GM23338 (cell line): ENCODE measurements at regions not wholly inside any gene's neighbourhood (a gene's known extent, or its start where the extent isn't known, plus 50 kb on each side); places are given as distances from the start of the nearest gene placed in this dataset.

Source experiments
- ATAC-seq: fragments of 200-7000 bp; cut with Tn5 transposase; 3 replicates; pipeline ENCODE4 v1.9.1; 2020
- DNase-seq: peaks from one replicate; pipeline ENCODE4 v3.0.0-alpha.2; 2015; ENCODE audit warnings: low spot score
- H2AFZ ChIP-seq: fragments of 200-600 bp; sonication (generic); 2 replicates; pipeline ENCODE4 v1.8.0; 2016; ENCODE audit warnings: antibody characterized with exemption, mild to moderate bottlenecking, moderate library complexity
- H3F3A ChIP-seq: fragments of 200-600 bp; sonication (generic); replicated peaks from 2 replicates; pipeline ENCODE4 v1.8.0; 2017; ENCODE audit warnings: antibody characterized with exemption, mixed run types, low read depth
- H3K27ac ChIP-seq: fragments of 200-600 bp; sonication (generic); 2 replicates; pipeline ENCODE4 v1.6.1; 2016; ENCODE audit warnings: low read depth
- H3K27me3 ChIP-seq: fragments of 200-600 bp; sonication (generic); 2 replicates; pipeline ENCODE4 v1.8.0; 2016; ENCODE audit warnings: mild to moderate bottlenecking, mixed run types, moderate library complexity; ENCODE audit not compliant: insufficient read depth
- H3K36me3 ChIP-seq: fragments of 200-600 bp; sonication (generic); 2 replicates; pipeline ENCODE4 v1.8.0; 2016; ENCODE audit warnings: mild to moderate bottlenecking; ENCODE audit not compliant: insufficient read depth
- H3K4me1 ChIP-seq: fragments of 200-600 bp; sonication (generic); 2 replicates; pipeline ENCODE4 v1.8.0; 2016; ENCODE audit warnings: mild to moderate bottlenecking, moderate library complexity; ENCODE audit not compliant: insufficient read depth
- H3K4me2 ChIP-seq: fragments of 200-600 bp; sonication (generic); 2 replicates; pipeline ENCODE4 v1.7.1; 2017; ENCODE audit warnings: mixed run types
- H3K4me3 ChIP-seq: fragments of 200-600 bp; sonication (generic); 2 replicates; pipeline ENCODE4 v1.6.1; 2016; ENCODE audit warnings: mixed run types
- H3K79me2 ChIP-seq: fragments of 200-600 bp; sonication (generic); replicated peaks from 2 replicates; pipeline ENCODE4 v1.8.0; 2017; ENCODE audit warnings: mild to moderate bottlenecking; ENCODE audit not compliant: insufficient read depth
- H3K9me2 ChIP-seq: fragments of 200-600 bp; sonication (generic); 2 replicates; pipeline ENCODE4 v1.8.0; 2017; ENCODE audit not compliant: insufficient read depth
- H4K20me1 ChIP-seq: fragments of 200-600 bp; sonication (generic); replicated peaks from 2 replicates; pipeline ENCODE4 v1.8.0; 2017; ENCODE audit warnings: mild to moderate bottlenecking; ENCODE audit not compliant: insufficient read depth
- H3K27ac Mint-ChIP-seq: 2 replicates; pipeline ENCODE4 v1.8.0; 2020; ENCODE audit warnings: inconsistent platforms, mild to moderate bottlenecking, moderate library complexity, mixed read lengths
- H3K27me3 Mint-ChIP-seq: 3 replicates; pipeline ENCODE4 v1.8.0; 2022; ENCODE audit warnings: low read depth, mild to moderate bottlenecking, moderate library complexity, mixed read lengths, inconsistent platforms; ENCODE audit not compliant: insufficient read depth, poor library complexity
- H3K36me3 Mint-ChIP-seq: 3 replicates; pipeline ENCODE4 v1.8.0; 2021; ENCODE audit warnings: low read depth, mild to moderate bottlenecking, inconsistent platforms, moderate library complexity, mixed read lengths
- H3K4me1 Mint-ChIP-seq: 3 replicates; pipeline ENCODE4 v1.8.0; 2020; ENCODE audit warnings: mild to moderate bottlenecking, inconsistent platforms, mixed read lengths
- H3K4me3 Mint-ChIP-seq: 3 replicates; pipeline ENCODE4 v1.8.0; 2021; ENCODE audit warnings: moderate library complexity, mild to moderate bottlenecking, inconsistent platforms, mixed read lengths
- H3K9me3 Mint-ChIP-seq: 3 replicates; pipeline ENCODE4 v1.8.0; 2020; ENCODE audit warnings: moderate library complexity, mild to moderate bottlenecking, inconsistent platforms, mixed read lengths
- CREB1 ChIP-seq: fragments of 250-450 bp; sonication (Bioruptor Pico); IDR thresholded peaks from 2 replicates; pipeline ENCODE4 v1.5.0; 2020; ENCODE audit warnings: low read depth, mild to moderate bottlenecking, moderate library complexity
- CTCF ChIP-seq, 2 experiments: fragments of 200-600 bp in 1 of 2; sonication (generic) in 1 of 2; conservative IDR thresholded peaks; 2 replicates each; pipeline versions ENCODE4 v1.5.1 to v1.6.1; 2016 to 2017; ENCODE audit warnings: antibody characterized with exemption in 2 of 2, low read depth in 2 of 2, mild to moderate bottlenecking in 2 of 2, moderate library complexity in 1 of 2
- ETS1 ChIP-seq: IDR thresholded peaks from 2 replicates; pipeline ENCODE4 v1.6.1; 2016; ENCODE audit warnings: antibody characterized with exemption
- EZH2 ChIP-seq: fragments of 200-600 bp; sonication (generic); IDR thresholded peaks from one replicate; pipeline ENCODE4 v1.8.0; 2017; ENCODE audit warnings: antibody characterized with exemption, mild to moderate bottlenecking, low read depth; ENCODE audit not compliant: unreplicated experiment
- EZH2phosphoT487 ChIP-seq: fragments of 200-600 bp; sonication (generic); IDR thresholded peaks from one replicate; pipeline ENCODE4 v1.8.1; 2018; ENCODE audit warnings: antibody characterized with exemption; ENCODE audit not compliant: unreplicated experiment
- JUNB ChIP-seq: IDR thresholded peaks from one replicate; pipeline ENCODE4 v1.6.1; 2016; ENCODE audit warnings: antibody characterized with exemption; ENCODE audit not compliant: unreplicated experiment
- NANOG ChIP-seq: IDR thresholded peaks from 2 replicates; pipeline ENCODE4 v1.6.1; 2016; ENCODE audit warnings: antibody characterized with exemption, borderline replicate concordance
- POLR2AphosphoS5 ChIP-seq: IDR thresholded peaks from 2 replicates; pipeline ENCODE4 v1.6.1; 2016; ENCODE audit warnings: antibody characterized with exemption, low read depth
- REST ChIP-seq: IDR thresholded peaks from one replicate; pipeline ENCODE4 v1.6.1; 2018; ENCODE audit warnings: antibody characterized with exemption; ENCODE audit not compliant: unreplicated experiment
- STAT1 ChIP-seq: IDR thresholded peaks from one replicate; pipeline ENCODE4 v1.6.1; 2016; ENCODE audit warnings: antibody characterized with exemption; ENCODE audit not compliant: unreplicated experiment
- ZNF114 ChIP-seq: fragments of 250-450 bp; sonication (Bioruptor Pico); IDR thresholded peaks from 2 replicates; pipeline ENCODE4 v1.5.0; 2020; ENCODE audit warnings: mild to moderate bottlenecking, moderate library complexity

GRCh38 chr5:24059006-24059405 lies 551.6 kb downstream of the PRDM9 start (continued):
- TF ChIP-seq CTCF (conservative IDR thresholded peaks at IDR 0.05; ENCODE audit: low read depth in 2 of 2) (no peak), REST (no peak), ZNF114 (CRISPR knock-in tag) (no peak), CREB1 (no peak), NANOG (no peak), STAT1 (no peak), ETS1 (no peak), EZH2 (no peak)

- no peak for DNase-seq
- no peak overlapping the region for H3K4me3 Mint-ChIP-seq
- H4K20me1 ChIP-seq = no peaks in the 10 kb centered on the region
Measured at GRCh38 chr5:24059716-24060115, 552.3 kb downstream of the PRDM9 start.

More at GRCh38 chr5:24059716-24060115, 552.3 kb downstream of the PRDM9 start:
- Mint-ChIP-seq H3K27ac (no peak overlapping the region), H3K4me1 (no peaks in the 10 kb centered on the region), H3K9me3 (no peaks in the 10 kb centered on the region), H3K27me3 (no peaks in the 10 kb centered on the region), H3K36me3 (no peaks in the 10 kb centered on the region)
- no peak overlapping the region for H2AFZ ChIP-seq
- TF ChIP-seq CREB1 (no peak), ETS1 (no peak), REST (no peak), EZH2 (no peak), NANOG (no peak), CTCF (conservative IDR thresholded peaks at IDR 0.05; ENCODE audit: low read depth in 2 of 2) (no peak), POLR2AphosphoS5 (no peak), EZH2phosphoT487 (no peak), ZNF114 (CRISPR knock-in tag) (no peak), STAT1 (no peak), JUNB (no peak)
- H3K36me3 ChIP-seq = no peaks in the 10 kb centered on the region
- no peak for ATAC-seq
- no peaks in the 10 kb centered on the region for H3F3A ChIP-seq
- no peak overlapping the region for H3K4me2 ChIP-seq
- no peaks in the 10 kb centered on the region for H3K27me3 ChIP-seq
- H3K4me1 ChIP-seq = no peaks in the 10 kb centered on the region
- no peak overlapping the region for H3K4me3 ChIP-seq
- no peaks in the 10 kb centered on the region; the same call in 1 of the 2 replicates for H3K9me2 ChIP-seq
- no peaks in the 10 kb centered on the region for H3K79me2 ChIP-seq
- no peak overlapping the region for H3K27ac ChIP-seq
